ENCODE measurements at regions not wholly inside any gene's neighbourhood (a gene's known extent, or its start where the extent isn't known, plus 50 kb on each side); places are given as distances from the start of the nearest gene placed in this dataset.

DNA sequence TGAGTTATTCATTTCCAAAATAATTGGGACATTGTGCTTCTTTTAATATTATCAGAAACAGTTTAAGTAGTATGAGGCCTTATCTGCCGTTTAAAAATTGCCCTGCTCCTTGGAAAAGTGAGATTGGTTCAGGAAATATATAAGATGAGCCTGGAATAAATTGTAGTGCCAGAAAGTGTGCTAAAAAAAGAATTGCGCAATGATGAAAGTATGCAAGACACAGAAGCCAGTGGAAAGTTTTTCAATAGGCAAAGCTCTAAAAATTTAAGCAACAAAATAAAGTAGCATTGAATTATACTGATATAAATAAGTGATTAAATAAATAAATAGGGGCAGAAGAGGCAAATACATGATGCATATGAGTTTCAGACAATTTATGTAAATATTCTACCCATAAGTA, 834.9 kb downstream of the BCL11B start:
- no peaks in the 10 kb centered on the region for H3K36me3 Mint-ChIP-seq
- no peaks in the 10 kb centered on the region for H3K27me3 Mint-ChIP-seq
- H3K4me1 Mint-ChIP-seq = no peaks in the 10 kb centered on the region
- H3K27ac Mint-ChIP-seq = no peak overlapping the region
- no peak overlapping the region for H3K4me3 Mint-ChIP-seq
- peaks cover 4 to 10% (median 7%) of the 10 kb centered on the region in 3 donors for H3K9me3 Mint-ChIP-seq

GRCh38 chr14:98444077-98444476, 827.9 kb downstream of the BCL11B start:
- H3K36me3 Mint-ChIP-seq = no peaks in the 10 kb centered on the region
- no peak overlapping the region for H3K4me3 Mint-ChIP-seq
- no peaks in the 10 kb centered on the region for H3K27me3 Mint-ChIP-seq
- H3K4me1 Mint-ChIP-seq = no peaks in the 10 kb centered on the region
- peak overlapping the region in 1 of 3 donors; percentile 64 for H3K27ac Mint-ChIP-seq
- peaks cover 0 to 2% (median 2%) of the 10 kb centered on the region in 3 donors for H3K9me3 Mint-ChIP-seq

GRCh38 chr14:98445718-98446117, 826.3 kb downstream of the BCL11B start:
- no peak overlapping the region for H3K27ac Mint-ChIP-seq
- H3K36me3 Mint-ChIP-seq = no peaks in the 10 kb centered on the region
- no peaks in the 10 kb centered on the region for H3K27me3 Mint-ChIP-seq
- no peaks in the 10 kb centered on the region for H3K4me1 Mint-ChIP-seq
- peaks cover 0 to 2% (median under 1%) of the 10 kb centered on the region in 3 donors for H3K9me3 Mint-ChIP-seq
- H3K4me3 Mint-ChIP-seq = no peak overlapping the region

GRCh38 chr14:98446508-98446907, 825.5 kb downstream of the BCL11B start:
- Mint-ChIP-seq H3K27me3 (no peaks in the 10 kb centered on the region), H3K27ac (no peak overlapping the region), H3K4me3 (no peak overlapping the region), H3K36me3 (no peaks in the 10 kb centered on the region), H3K4me1 (no peaks in the 10 kb centered on the region), H3K9me3 (peaks cover 0 to 2% (median 0%) of the 10 kb centered on the region in 3 donors)

DNA sequence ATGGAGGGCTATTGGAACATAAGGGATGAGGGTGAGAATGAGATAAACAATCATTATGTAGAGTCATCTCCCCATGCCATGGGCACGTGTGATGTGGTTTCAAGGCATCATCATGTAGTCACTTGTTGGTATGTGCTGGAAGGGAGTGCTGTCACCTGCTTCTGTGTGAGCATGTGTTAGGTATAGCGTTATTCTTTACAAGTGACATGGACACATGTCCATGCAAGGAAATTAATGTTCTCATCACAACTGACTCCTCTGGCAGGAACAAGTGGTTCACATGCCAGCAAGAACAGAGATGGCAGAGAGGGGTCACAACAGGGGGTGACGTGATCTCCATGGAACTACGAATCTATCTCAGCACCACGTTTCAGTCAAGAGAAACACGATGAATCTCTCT, 815.8 kb downstream of the BCL11B start:
- Mint-ChIP-seq H3K27ac (no peak overlapping the region), H3K9me3 (peaks cover 3 to 14% (median 9%) of the 10 kb centered on the region in 3 donors)

DNA sequence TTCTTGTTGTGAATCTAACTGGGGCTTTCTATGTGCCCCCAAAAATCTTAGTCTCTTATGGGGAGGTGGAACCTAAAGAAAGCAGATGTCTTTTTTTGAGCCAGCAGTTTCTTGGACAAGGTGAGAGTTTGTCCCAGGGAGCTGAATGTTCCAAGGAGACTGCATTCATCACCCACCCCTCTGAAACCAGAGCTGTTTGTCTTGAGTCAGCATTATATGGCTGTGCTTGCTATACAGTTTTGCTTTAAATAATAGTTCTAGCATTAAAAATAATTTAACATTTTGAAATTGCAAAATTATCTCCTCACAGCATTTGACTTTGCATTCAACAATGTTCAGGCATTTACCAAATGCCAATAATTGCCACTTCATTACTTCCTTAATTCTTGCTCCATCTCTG, 813.3 kb downstream of the BCL11B start:
- no peaks in the 10 kb centered on the region for H3K4me1 Mint-ChIP-seq
- H3K27me3 Mint-ChIP-seq = no peaks in the 10 kb centered on the region
- peaks cover 5 to 14% (median 6%) of the 10 kb centered on the region in 3 donors for H3K9me3 Mint-ChIP-seq
- H3K27ac Mint-ChIP-seq = no peak overlapping the region
- H3K36me3 Mint-ChIP-seq = peaks cover 2% of the 10 kb centered on the region
- no peak overlapping the region for H3K4me3 Mint-ChIP-seq

More for the DNA sequence above, 815.8 kb downstream of the BCL11B start:
- H3K4me3 Mint-ChIP-seq = no peak overlapping the region
- no peaks in the 10 kb centered on the region for H3K27me3 Mint-ChIP-seq
- H3K4me1 Mint-ChIP-seq = no peaks in the 10 kb centered on the region
- H3K36me3 Mint-ChIP-seq = no peaks in the 10 kb centered on the region

DNA sequence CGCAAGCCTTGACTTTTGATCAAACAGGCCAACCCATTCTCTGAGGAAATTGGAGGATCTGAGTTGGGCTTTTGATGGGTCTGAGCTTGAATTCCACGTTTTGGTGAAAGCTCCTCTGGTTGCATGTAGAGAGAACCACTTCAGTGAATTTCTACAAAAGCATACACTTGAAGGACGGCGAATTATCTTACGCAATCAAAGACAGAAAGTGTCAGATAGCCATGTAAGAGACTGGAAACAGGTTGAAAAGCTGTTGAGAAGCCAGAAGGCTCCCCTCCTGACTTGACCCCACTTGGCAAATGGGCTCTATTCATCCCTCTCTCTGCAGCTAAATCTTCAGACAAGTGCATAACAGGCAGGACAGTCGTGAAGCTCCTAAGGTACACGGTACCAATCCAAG, 809.1 kb downstream of the BCL11B start:
- H3K27me3 Mint-ChIP-seq = no peaks in the 10 kb centered on the region

DNA sequence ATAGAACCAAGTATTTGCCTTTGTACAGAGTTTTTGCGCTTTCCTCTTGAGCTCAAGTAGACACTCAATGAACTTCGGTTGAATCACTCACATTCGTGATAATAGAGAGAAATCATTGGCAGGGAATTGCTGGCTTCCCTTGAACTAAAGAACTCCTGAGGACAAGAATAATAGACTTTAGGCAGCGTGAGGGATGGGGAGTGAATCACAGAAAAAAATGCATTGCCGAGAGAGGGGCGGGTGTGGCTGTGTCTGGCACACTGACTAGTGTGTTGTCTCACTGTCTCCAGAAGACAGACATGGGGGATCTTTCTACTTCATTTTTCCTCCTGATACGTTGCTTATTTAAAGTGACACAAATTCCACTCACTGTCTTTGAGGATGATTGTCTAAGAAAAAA, 805.2 kb downstream of the BCL11B start:
- Mint-ChIP-seq H3K4me3 (no peak overlapping the region), H3K27ac (no peak overlapping the region), H3K9me3 (peaks cover 7 to 14% (median 10%) of the 10 kb centered on the region in 3 donors), H3K27me3 (peaks cover 1% of the 10 kb centered on the region), H3K36me3 (peaks cover 2% of the 10 kb centered on the region), H3K4me1 (peaks cover 0 to 2% (median 0%) of the 10 kb centered on the region in 3 donors)

More for the DNA sequence above, 809.1 kb downstream of the BCL11B start:
- H3K4me3 Mint-ChIP-seq = no peak overlapping the region
- no peaks in the 10 kb centered on the region for H3K4me1 Mint-ChIP-seq
- no peak overlapping the region for H3K27ac Mint-ChIP-seq
- peaks cover 2 to 11% (median 7%) of the 10 kb centered on the region in 3 donors for H3K9me3 Mint-ChIP-seq
- peaks cover 2% of the 10 kb centered on the region for H3K36me3 Mint-ChIP-seq

DNA sequence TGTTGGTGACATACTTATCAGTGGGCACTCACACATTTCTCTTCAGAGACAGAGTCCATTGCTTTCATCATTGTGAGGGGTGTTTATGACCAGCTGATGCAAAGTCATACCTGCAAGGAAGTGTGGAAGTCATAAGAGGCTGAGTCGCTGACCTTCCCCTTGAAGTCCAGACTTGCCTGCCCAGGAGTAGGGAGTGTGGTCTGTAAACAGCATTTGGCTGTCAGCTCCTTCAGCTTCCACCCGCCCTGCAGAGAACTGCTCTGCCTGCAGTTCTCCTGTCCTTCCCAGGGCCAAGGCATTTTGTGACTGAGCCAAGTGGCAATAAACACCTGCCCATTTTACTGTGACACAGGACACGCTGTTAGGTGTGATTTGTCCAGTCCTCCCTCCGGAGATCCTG, 801.3 kb downstream of the BCL11B start:
- Mint-ChIP-seq H3K4me1 (peaks cover 0 to 2% (median 0%) of the 10 kb centered on the region in 3 donors), H3K9me3 (peaks cover 4 to 18% (median 6%) of the 10 kb centered on the region in 3 donors), H3K27ac (no peak overlapping the region), H3K4me3 (no peak overlapping the region), H3K36me3 (no peaks in the 10 kb centered on the region), H3K27me3 (peaks cover 1% of the 10 kb centered on the region)

GRCh38 chr14:98474900-98475299, 797.1 kb downstream of the BCL11B start:
- H3K4me3 Mint-ChIP-seq = no peak overlapping the region
- H3K27me3 Mint-ChIP-seq = no peaks in the 10 kb centered on the region

GRCh38 chr14:98477935-98478334, 794.1 kb downstream of the BCL11B start:
- Mint-ChIP-seq H3K27me3 (no peaks in the 10 kb centered on the region), H3K4me1 (no peaks in the 10 kb centered on the region), H3K9me3 (peaks cover 6 to 25% (median 6%) of the 10 kb centered on the region in 3 donors), H3K36me3 (no peaks in the 10 kb centered on the region), H3K27ac (no peak overlapping the region), H3K4me3 (no peak overlapping the region)

More at GRCh38 chr14:98474900-98475299, 797.1 kb downstream of the BCL11B start:
- Mint-ChIP-seq H3K36me3 (no peaks in the 10 kb centered on the region), H3K4me1 (peaks cover 0 to 2% (median 0%) of the 10 kb centered on the region in 3 donors), H3K9me3 (peaks cover 6 to 21% (median 6%) of the 10 kb centered on the region in 3 donors), H3K27ac (no peak overlapping the region)

- Mint-ChIP-seq H3K36me3 (no peaks in the 10 kb centered on the region), H3K4me3 (no peak overlapping the region), H3K9me3 (peaks cover 3 to 13% (median 8%) of the 10 kb centered on the region in 3 donors), H3K27ac (no peak overlapping the region), H3K27me3 (no peaks in the 10 kb centered on the region), H3K4me1 (no peaks in the 10 kb centered on the region)
Measured at GRCh38 chr14:98489115-98489514, 782.9 kb downstream of the BCL11B start.

DNA sequence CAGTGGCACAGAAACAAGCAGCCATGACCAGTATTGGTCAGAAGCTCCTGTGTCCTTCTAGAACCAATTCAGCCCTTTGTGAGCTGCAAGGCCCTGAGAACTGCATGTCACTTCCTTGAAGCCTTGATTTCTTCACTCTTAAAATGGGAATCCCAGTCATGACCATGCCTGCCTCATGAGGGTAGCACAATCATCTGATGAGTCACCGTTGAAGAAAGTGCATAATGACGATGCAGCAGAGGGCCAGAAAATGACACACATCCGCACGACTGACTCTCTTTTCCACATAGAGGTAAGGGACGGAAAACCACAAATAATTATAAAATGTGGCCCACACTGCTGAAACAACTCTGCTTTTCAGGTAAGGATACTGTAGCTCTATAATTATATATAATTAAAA, 777.4 kb downstream of the BCL11B start:
- no peaks in the 10 kb centered on the region for H3K27me3 Mint-ChIP-seq
- H3K27ac Mint-ChIP-seq = no peak overlapping the region
- no peaks in the 10 kb centered on the region for H3K4me1 Mint-ChIP-seq
- H3K9me3 Mint-ChIP-seq = peaks cover 1 to 7% (median 2%) of the 10 kb centered on the region in 3 donors
- no peaks in the 10 kb centered on the region for H3K36me3 Mint-ChIP-seq
- H3K4me3 Mint-ChIP-seq = peak overlapping the region in 1 of 4 donors; percentile 32

DNA sequence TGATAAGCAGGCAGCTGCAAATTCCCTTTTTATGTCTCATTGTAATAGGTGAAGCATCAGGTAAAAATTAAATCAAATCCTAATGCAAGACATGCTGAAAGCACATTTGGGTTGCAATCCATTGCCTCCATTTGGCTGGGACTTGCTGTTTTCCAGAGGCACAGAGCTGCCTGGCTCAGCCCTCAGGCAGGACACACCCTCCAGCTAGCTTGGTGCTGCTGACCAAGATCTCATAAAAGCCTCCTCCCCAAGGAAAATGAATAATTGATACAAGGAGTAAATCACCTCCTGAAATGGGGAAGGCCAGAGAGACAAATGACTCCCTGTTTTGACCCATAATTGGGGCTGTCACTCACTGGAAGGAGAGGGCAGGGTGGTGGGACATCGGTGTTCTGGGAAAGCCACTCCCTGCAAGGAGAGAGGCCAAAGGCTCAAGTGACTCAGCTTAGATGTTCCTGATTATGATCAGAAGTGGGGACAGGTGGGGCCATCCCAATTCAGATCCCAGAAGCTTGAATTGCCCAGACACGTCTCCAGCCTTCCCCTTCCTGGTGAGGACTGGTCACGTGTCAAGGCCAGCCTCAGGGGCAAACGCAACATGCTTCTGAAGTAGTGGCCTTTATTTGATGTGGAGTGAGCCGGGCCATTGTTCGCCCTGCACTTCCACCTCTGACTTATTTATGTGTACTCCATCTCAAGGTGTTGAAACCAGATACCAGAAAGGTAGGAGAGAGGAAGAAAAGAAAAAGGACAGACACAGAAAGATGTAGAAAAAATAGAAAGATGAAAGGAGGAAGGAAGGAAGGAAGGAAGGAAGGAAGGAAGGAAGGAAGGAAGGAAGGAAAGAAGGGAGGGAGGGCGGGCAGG, 773.7 kb downstream of the BCL11B start:
- no peaks in the 10 kb centered on the region for H3K27me3 Mint-ChIP-seq
- H3K27ac Mint-ChIP-seq = no peak overlapping the region
- H3K9me3 Mint-ChIP-seq = peaks cover 3 to 20% (median 4%) of the 10 kb centered on the region in 3 donors
- no peaks in the 10 kb centered on the region for H3K4me1 Mint-ChIP-seq
- H3K4me3 Mint-ChIP-seq = no peak overlapping the region
- H3K36me3 Mint-ChIP-seq = no peaks in the 10 kb centered on the region

- Mint-ChIP-seq H3K27me3 (no peaks in the 10 kb centered on the region), H3K27ac (no peak overlapping the region), H3K4me3 (peak overlapping the region in 1 of 4 donors; percentile 15), H3K9me3 (peaks cover 4 to 22% (median 6%) of the 10 kb centered on the region in 3 donors), H3K4me1 (no peaks in the 10 kb centered on the region), H3K36me3 (no peaks in the 10 kb centered on the region)
Measured at GRCh38 chr14:98501335-98501734, 770.7 kb downstream of the BCL11B start.

DNA sequence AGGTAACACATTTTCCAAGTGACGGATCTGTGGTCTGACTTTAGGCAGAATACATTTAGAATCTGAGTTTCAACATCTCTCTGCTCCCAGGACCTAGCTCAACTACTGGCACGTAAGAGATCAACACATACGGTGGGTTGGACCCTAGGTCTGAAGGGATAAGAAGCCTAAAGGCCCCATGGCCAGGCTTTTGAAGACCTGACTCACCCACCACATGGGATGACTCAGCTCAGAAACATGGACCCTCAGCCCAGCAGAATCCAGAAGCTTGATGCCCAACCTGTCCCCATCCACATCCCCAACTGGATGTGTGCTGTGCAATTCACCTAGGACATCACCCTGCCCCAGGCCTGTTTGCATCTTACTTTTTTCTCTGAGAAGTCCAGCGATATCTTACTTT, 770.2 kb downstream of the BCL11B start:
- Mint-ChIP-seq H3K27ac (no peak overlapping the region), H3K36me3 (no peaks in the 10 kb centered on the region), H3K27me3 (no peaks in the 10 kb centered on the region), H3K4me3 (no peak overlapping the region), H3K4me1 (no peaks in the 10 kb centered on the region), H3K9me3 (peaks cover 4 to 19% (median 4%) of the 10 kb centered on the region in 3 donors)
